K562 (cell line): ENCODE measurements at regions not wholly inside any gene's neighbourhood (a gene's known extent, or its start where the extent isn't known, plus 50 kb on each side); places are given as distances from the start of the nearest gene placed in this dataset.

ENCODE experiments used
- ATAC-seq: fragments of 200-7000 bp; cut with Tn5 transposase; 3 replicates; pipeline ENCODE4 v1.9.1; 2020; ENCODE audit warnings: moderate library complexity
- BruUV-seq: library from RNA; stranded (reverse); fragments of 400-500 nt; replicated peaks from 2 replicates; lab custom pipeline; 2021; lab: Mats Ljungman, UMichigan
- CTCF ChIA-PET: fragments of 300-600 bp; formaldehyde crosslinking; extraction: SDS; loops from one replicate; lab custom pipeline; 2021; ENCODE audit warnings: low intra/inter-chr PET ratio; lab: Yijun Ruan, JAX
- POLR2A ChIA-PET: fragments of 300-600, 350-650 bp; sonication (Branson Sonifier 250); formaldehyde crosslinking; extraction: SDS; loops from one replicate; lab custom pipeline; 2021; ENCODE audit warnings: antibody characterized with exemption, inconsistent platforms; lab: Yijun Ruan, JAX
- DNase-seq, 4 experiments: peaks; one replicate each; pipeline versions ENCODE4 v3.0.0 to v3.0.0-alpha.2; 2011 to 2018; ENCODE audit warnings: low spot score in 3 of 4, mixed read lengths in 3 of 4; ENCODE audit errors: extremely low read depth in 1 of 4
- FAIRE-seq: peaks from 2 replicates; lab custom pipeline; 2011; peaks lifted over from hg19 to GRCh38; lab: Jason Lieb, UNC
- H2AFZ ChIP-seq: 2 replicates; pipeline ENCODE4 v1.6.0; 2011; ENCODE audit warnings: low read depth, low read length, control low read depth, inconsistent platforms
- H3K27ac ChIP-seq: fragments of 200-600 bp; 3 replicates; pipeline ENCODE4 v1.8.0; 2011; ENCODE audit warnings: low read depth, mild to moderate bottlenecking, control low read depth, inconsistent platforms, low read length, moderate library complexity, mixed read lengths; ENCODE audit errors: extremely low read depth
- H3K27me3 ChIP-seq, 2 experiments: fragments of 300-600 bp in 1 of 2; 2 replicates in 1 of 2; 3 replicates in 1 of 2; pipeline versions ENCODE4 v1.6.0 to v1.8.0; 2011; ENCODE audit warnings: inconsistent platforms in 2 of 2, low read length in 2 of 2, mild to moderate bottlenecking in 1 of 2, mixed read lengths in 1 of 2, moderate library complexity in 1 of 2; ENCODE audit not compliant: control insufficient read depth in 2 of 2, insufficient read depth in 2 of 2
- H3K36me3 ChIP-seq: fragments of 300-600 bp; 3 replicates; pipeline ENCODE4 v1.8.0; 2011; ENCODE audit warnings: mild to moderate bottlenecking, low read length, inconsistent platforms; ENCODE audit not compliant: control insufficient read depth, insufficient read depth
- H3K4me1 ChIP-seq, 2 experiments: fragments of 200-600 bp in 1 of 2; replicated peaks in 1 of 2; 2 replicates in 1 of 2; 3 replicates in 1 of 2; pipeline versions ENCODE4 v1.5.1 to v1.8.0; 2011; ENCODE audit warnings: inconsistent platforms in 2 of 2, low read length in 2 of 2, mild to moderate bottlenecking in 1 of 2, mixed read lengths in 1 of 2, moderate library complexity in 1 of 2; ENCODE audit not compliant: control insufficient read depth in 2 of 2, insufficient read depth in 2 of 2
- H3K4me2 ChIP-seq: 2 replicates; pipeline ENCODE4 v1.6.1; 2011; ENCODE audit warnings: low read length, control low read depth, inconsistent platforms, mixed read lengths; ENCODE audit not compliant: insufficient read depth
- H3K4me3 ChIP-seq: fragments of 200-600 bp; sonication (generic), shearing (Covaris generic); 2 replicates; pipeline ENCODE4 v1.5.1; 2016; ENCODE audit warnings: control low read depth, inconsistent platforms
- H3K79me2 ChIP-seq: fragments of 200-600 bp; 3 replicates; pipeline ENCODE4 v1.8.0; 2011; ENCODE audit warnings: low read length, inconsistent platforms; ENCODE audit not compliant: control insufficient read depth, insufficient read depth
- H3K9ac ChIP-seq, 2 experiments: 2 replicates each; pipeline versions ENCODE4 v1.6.0 to v1.6.1; 2011; ENCODE audit warnings: low read depth in 2 of 2, low read length in 2 of 2, control low read depth in 1 of 2, inconsistent platforms in 1 of 2, mild to moderate bottlenecking in 1 of 2, mixed read lengths in 1 of 2; ENCODE audit not compliant: insufficient read depth in 1 of 2
- H3K9me1 ChIP-seq: one replicate; pipeline ENCODE4 v1.6.0; 2011; ENCODE audit warnings: inconsistent platforms, mild to moderate bottlenecking, low read length, moderate library complexity; ENCODE audit not compliant: control insufficient read depth, insufficient read depth
- H3K9me3 ChIP-seq: replicated peaks from 2 replicates; pipeline ENCODE4 v1.5.1; 2011; ENCODE audit warnings: low read depth, low read length, inconsistent platforms; ENCODE audit not compliant: control insufficient read depth, insufficient read depth
- H4K20me1 ChIP-seq: replicated peaks from 2 replicates; pipeline ENCODE4 v1.6.1; 2011; ENCODE audit warnings: low read length, inconsistent platforms, mixed read lengths; ENCODE audit not compliant: control insufficient read depth, insufficient read depth
- ARHGAP35 ChIP-seq: fragments of 450-650 bp; IDR thresholded peaks from 2 replicates; pipeline ENCODE4 v1.6.1; 2018; ENCODE audit not compliant: partially characterized antibody
- BRD9 ChIP-seq: fragments of 450-650 bp; IDR thresholded peaks from 2 replicates; pipeline ENCODE4 v1.6.1; 2018; ENCODE audit warnings: low read depth; ENCODE audit not compliant: partially characterized antibody
- ELF4 ChIP-seq: fragments of 450-650 bp; formaldehyde crosslinking; IDR thresholded peaks from 2 replicates; pipeline ENCODE4 v1.4.0; 2022; ENCODE audit warnings: missing genetic modification characterization
- FOSL1 ChIP-seq: fragments of 200-800 bp; sonication (Bioruptor generic); conservative IDR thresholded peaks from 2 replicates; pipeline ENCODE4 v1.6.1; 2016; ENCODE audit warnings: missing genetic modification characterization, missing compliant biosample characterization
- FOXM1 ChIP-seq, 2 experiments: fragments of 450-650 bp in 1 of 2; sonication (generic) in 1 of 2; formaldehyde crosslinking in 1 of 2; IDR thresholded peaks; 2 replicates each; pipeline versions ENCODE4 v1.6.1 to v1.9.0; 2017 to 2022; ENCODE audit warnings: low read depth in 2 of 2, mild to moderate bottlenecking in 2 of 2, missing genetic modification reagents in 1 of 2, moderate library complexity in 1 of 2
- GATA2 ChIP-seq: sonication (generic); formaldehyde crosslinking; IDR thresholded peaks from 2 replicates; pipeline ENCODE4 v1.4.0; 2020; ENCODE audit warnings: mild to moderate bottlenecking, missing genetic modification reagents
- JUND ChIP-seq, 2 experiments: IDR thresholded peaks; 2 replicates in 1 of 2; 3 replicates in 1 of 2; pipeline ENCODE4 v1.6.1; 2011; ENCODE audit warnings: borderline replicate concordance in 2 of 2, low read depth in 2 of 2, low read length in 2 of 2, improper control_type of control experiment in 1 of 2, missing biosample characterization in 1 of 2, missing genetic modification characterization in 1 of 2, missing genetic modification reagents in 1 of 2
- PRPF4 ChIP-seq: fragments of 200-400 bp; formaldehyde crosslinking; IDR thresholded peaks from one replicate; pipeline ENCODE4 v1.6.1; 2017; ENCODE audit warnings: low read length, low read depth, mild to moderate bottlenecking; ENCODE audit not compliant: insufficient read depth, poor library complexity, severe bottlenecking
- RFX7 ChIP-seq: fragments of 250-450 bp; sonication (Bioruptor Pico); IDR thresholded peaks from 2 replicates; pipeline ENCODE4 v1.5.1; 2021; ENCODE audit warnings: mild to moderate bottlenecking
- SMARCE1 ChIP-seq: fragments of 450-650 bp; IDR thresholded peaks from 2 replicates; pipeline ENCODE4 v1.7.1; 2016; ENCODE audit warnings: mild to moderate bottlenecking
- XRCC3 ChIP-seq: fragments of 450-650 bp; IDR thresholded peaks from 2 replicates; pipeline ENCODE4 v1.6.1; 2017; ENCODE audit warnings: mild to moderate bottlenecking, moderate library complexity
- ZKSCAN3 ChIP-seq: fragments of 250-450 bp; sonication (Bioruptor Pico); IDR thresholded peaks from 2 replicates; pipeline ENCODE4 v1.4.0; 2020
- ZNF384 ChIP-seq: IDR thresholded peaks from 2 replicates; pipeline ENCODE4 v1.6.1; 2012; ENCODE audit warnings: low read depth, low read length, improper control_type of control experiment
- WGBS: fragments of 100-300 bp; shearing (Covaris generic); methylation state at CpG from one replicate; pipeline ENCODE4 v1.1.6; 2016; ENCODE audit warnings: low coverage, mixed read lengths; ENCODE audit not compliant: insufficient coverage; ENCODE audit errors: missing lambda C conversion rate; 5-methylcytosine and 5-hydroxymethylcytosine counted together
- in situ Hi-C: fragments of 300-500 bp; cut with MboI; formaldehyde crosslinking; loops from 4 replicates; pipeline ENCODE4 v1.15.0; 2018; ENCODE audit warnings: inconsistent platforms, mixed read lengths
- intact Hi-C: fragments of 100-400 bp; cut with micrococcal nuclease; formaldehyde crosslinking; loops from 2 replicates; pipeline ENCODE4 v1.14.2; 2022
- TF ChIP-seq, protein P1 (sequence below): fragments of 450-650 bp; IDR thresholded peaks from 2 replicates; pipeline ENCODE4 v1.6.1; 2018; ENCODE audit not compliant: partially characterized antibody
- TF ChIP-seq, protein P2 (sequence below), 3 experiments: fragments of 200-800 bp in 1 of 3; fragments of 250-450 bp in 1 of 3; fragments of 450-650 bp in 1 of 3; sonication (Bioruptor Pico) in 1 of 3; sonication (Bioruptor generic) in 1 of 3; formaldehyde crosslinking in 1 of 3; IDR thresholded peaks; 2 replicates each; pipeline versions ENCODE4 v1.6.1 to v1.8.0; 2016 to 2022; ENCODE audit warnings: mild to moderate bottlenecking in 2 of 3, missing genetic modification characterization in 2 of 3, missing compliant biosample characterization in 1 of 3, moderate library complexity in 1 of 3

DNA sequence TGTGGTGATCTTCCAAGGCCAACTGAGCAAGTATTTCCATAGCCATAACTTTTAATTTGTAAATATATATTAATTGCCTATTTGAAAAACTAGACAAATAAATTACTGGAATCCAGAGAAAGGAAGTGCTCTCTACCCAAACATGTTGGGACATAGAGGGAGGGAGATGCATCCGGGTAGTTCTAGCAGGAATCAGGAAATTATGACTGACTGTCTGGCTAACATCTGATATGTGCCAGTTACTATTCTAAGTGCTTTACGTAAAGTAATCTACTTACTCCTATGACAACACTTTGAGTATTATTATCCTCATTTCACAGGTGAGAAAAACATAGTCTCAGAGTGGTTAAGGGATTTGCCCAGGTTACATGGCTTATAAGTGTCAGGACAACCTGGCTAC is 147.7 kb upstream of the VASH1 start (continued):
- TF ChIP-seq JUND (IDR thresholded peaks at IDR 0.05; ENCODE audit: borderline replicate concordance, low read depth, low read length) (no peak), JUND (tag; IDR thresholded peaks at IDR 0.05; ENCODE audit: borderline replicate concordance, low read depth, low read length) (no peak), BRD9 (no peak), PRPF4 (no peak), ZKSCAN3 (no peak), ARHGAP35 (no peak), ELF4 (CRISPR knock-in tag) (no peak), XRCC3 (no peak), FOSL1 (tag) (no peak), GATA2 (CRISPR knock-in tag) (no peak), RFX7 (no peak)

DNA sequence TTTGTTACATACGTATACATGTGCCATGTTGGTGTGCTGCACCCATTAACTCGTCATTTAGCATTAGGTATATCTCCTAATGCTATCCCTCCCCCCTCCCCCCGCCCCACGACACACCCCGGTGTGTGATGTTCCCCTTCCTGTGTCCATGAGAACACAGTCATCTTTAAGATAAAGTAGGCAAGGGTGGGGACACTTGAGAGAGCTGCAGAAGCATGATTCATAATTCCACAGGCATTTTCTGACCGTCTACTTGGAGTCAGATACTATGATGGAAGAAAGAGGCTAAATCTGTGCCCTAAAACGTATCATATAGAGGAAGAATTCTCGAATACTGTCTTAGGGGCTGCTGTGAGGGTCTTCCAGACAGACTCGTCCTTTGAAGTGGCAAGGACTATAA is 145.9 kb upstream of the VASH1 start:
- intact Hi-C loops (no loop called here), in situ Hi-C loops (no loop called here)
- ChIA-PET POLR2A (no interaction called here), CTCF (no interaction called here)
- no peak overlapping the region for H2AFZ ChIP-seq
- ATAC-seq, result no peak
- BruUV-seq, result no TSS peak
- H3K27ac ChIP-seq, result no peak overlapping the region
- DNase-seq, result no peak
- H3K4me2 ChIP-seq, result no peak overlapping the region
- FAIRE-seq, result no peak
- no peaks in the 10 kb centered on the region for H3K4me1 ChIP-seq
- no peaks in the 10 kb centered on the region for H3K9me3 ChIP-seq
- no peaks in the 10 kb centered on the region for H3K9me1 ChIP-seq
- WGBS, result 4% methylated on average over 5 of the region's 9 CpGs
- no peaks in the 10 kb centered on the region for H3K36me3 ChIP-seq
- H3K27me3 ChIP-seq, result no peaks in the 10 kb centered on the region; a peak in 1 of 5 replicates
- H3K9ac ChIP-seq, result no peak overlapping the region
- no peaks in the 10 kb centered on the region for H4K20me1 ChIP-seq
- no peak overlapping the region for H3K4me3 ChIP-seq
- no peaks in the 10 kb centered on the region for H3K79me2 ChIP-seq
- TF ChIP-seq, protein P1, sequence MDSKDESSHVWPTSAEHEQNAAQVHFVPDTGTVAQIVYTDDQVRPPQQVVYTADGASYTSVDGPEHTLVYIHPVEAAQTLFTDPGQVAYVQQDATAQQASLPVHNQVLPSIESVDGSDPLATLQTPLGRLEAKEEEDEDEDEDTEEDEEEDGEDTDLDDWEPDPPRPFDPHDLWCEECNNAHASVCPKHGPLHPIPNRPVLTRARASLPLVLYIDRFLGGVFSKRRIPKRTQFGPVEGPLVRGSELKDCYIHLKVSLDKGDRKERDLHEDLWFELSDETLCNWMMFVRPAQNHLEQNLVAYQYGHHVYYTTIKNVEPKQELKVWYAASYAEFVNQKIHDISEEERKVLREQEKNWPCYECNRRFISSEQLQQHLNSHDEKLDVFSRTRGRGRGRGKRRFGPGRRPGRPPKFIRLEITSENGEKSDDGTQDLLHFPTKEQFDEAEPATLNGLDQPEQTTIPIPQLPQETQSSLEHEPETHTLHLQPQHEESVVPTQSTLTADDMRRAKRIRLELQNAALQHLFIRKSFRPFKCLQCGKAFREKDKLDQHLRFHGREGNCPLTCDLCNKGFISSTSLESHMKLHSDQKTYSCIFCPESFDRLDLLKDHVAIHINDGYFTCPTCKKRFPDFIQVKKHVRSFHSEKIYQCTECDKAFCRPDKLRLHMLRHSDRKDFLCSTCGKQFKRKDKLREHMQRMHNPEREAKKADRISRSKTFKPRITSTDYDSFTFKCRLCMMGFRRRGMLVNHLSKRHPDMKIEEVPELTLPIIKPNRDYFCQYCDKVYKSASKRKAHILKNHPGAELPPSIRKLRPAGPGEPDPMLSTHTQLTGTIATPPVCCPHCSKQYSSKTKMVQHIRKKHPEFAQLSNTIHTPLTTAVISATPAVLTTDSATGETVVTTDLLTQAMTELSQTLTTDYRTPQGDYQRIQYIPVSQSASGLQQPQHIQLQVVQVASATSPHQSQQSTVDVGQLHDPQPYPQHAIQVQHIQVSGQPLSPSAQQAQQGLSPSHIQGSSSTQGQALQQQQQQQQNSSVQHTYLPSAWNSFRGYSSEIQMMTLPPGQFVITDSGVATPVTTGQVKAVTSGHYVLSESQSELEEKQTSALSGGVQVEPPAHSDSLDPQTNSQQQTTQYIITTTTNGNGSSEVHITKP, result no peak
- TF ChIP-seq FOXM1 (IDR thresholded peaks at IDR 0.05; ENCODE audit: low read depth) (no peak), FOXM1 (CRISPR knock-in tag; IDR thresholded peaks at IDR 0.05; ENCODE audit: low read depth) (no peak), ZNF384 (no peak), SMARCE1 (no peak)
- TF ChIP-seq, protein P2, sequence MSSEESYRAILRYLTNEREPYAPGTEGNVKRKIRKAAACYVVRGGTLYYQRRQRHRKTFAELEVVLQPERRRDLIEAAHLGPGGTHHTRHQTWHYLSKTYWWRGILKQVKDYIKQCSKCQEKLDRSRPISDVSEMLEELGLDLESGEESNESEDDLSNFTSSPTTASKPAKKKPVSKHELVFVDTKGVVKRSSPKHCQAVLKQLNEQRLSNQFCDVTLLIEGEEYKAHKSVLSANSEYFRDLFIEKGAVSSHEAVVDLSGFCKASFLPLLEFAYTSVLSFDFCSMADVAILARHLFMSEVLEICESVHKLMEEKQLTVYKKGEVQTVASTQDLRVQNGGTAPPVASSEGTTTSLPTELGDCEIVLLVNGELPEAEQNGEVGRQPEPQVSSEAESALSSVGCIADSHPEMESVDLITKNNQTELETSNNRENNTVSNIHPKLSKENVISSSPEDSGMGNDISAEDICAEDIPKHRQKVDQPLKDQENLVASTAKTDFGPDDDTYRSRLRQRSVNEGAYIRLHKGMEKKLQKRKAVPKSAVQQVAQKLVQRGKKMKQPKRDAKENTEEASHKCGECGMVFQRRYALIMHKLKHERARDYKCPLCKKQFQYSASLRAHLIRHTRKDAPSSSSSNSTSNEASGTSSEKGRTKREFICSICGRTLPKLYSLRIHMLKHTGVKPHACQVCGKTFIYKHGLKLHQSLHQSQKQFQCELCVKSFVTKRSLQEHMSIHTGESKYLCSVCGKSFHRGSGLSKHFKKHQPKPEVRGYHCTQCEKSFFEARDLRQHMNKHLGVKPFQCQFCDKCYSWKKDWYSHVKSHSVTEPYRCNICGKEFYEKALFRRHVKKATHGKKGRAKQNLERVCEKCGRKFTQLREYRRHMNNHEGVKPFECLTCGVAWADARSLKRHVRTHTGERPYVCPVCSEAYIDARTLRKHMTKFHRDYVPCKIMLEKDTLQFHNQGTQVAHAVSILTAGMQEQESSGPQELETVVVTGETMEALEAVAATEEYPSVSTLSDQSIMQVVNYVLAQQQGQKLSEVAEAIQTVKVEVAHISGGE (CRISPR knock-in tag; IDR thresholded peaks at IDR 0.05), result no peak
